Esophagus squamous epithelium (tissue), 4 donors: ENCODE measurements at regions not wholly inside any gene's neighbourhood (a gene's known extent, or its start where the extent isn't known, plus 50 kb on each side); places are given as distances from the start of the nearest gene placed in this dataset.

ENCODE experiments used
- CTCF ChIP-seq, 6 experiments: fragments of 450-650 bp in 4 of 6; fragments of 200-600 bp in 2 of 6; sonication (generic) in 2 of 6; IDR thresholded peaks; one replicate each; pipeline ENCODE4 v1.5.1; 2016 to 2019; ENCODE audit warnings: antibody characterized with exemption in 6 of 6, mild to moderate bottlenecking in 4 of 6, moderate library complexity in 4 of 6
- POLR2A ChIP-seq, 4 donors: fragments of 450-650 bp; IDR thresholded peaks; one replicate each; pipeline ENCODE4 v1.6.1; 2017; ENCODE audit warnings: antibody characterized with exemption in 4 of 4, mild to moderate bottlenecking in 4 of 4, moderate library complexity in 3 of 4

- no peak for TF ChIP-seq CTCF (IDR thresholded peaks at IDR 0.05)
- no peak for TF ChIP-seq POLR2A (IDR thresholded peaks at IDR 0.05)
Observed at GRCh38 chr13:74251778-74252519, 117.7 kb upstream of the KLF12 start.
